DND-41 (cell line): ENCODE measurements at regions not wholly inside any gene's neighbourhood (a gene's known extent, or its start where the extent isn't known, plus 50 kb on each side); places are given as distances from the start of the nearest gene placed in this dataset.

Experiments
- CTCF ChIP-seq: IDR thresholded peaks from 2 replicates; pipeline ENCODE4 v1.5.1; 2012; ENCODE audit warnings: borderline replicate concordance, low read length, moderate library complexity, mild to moderate bottlenecking; ENCODE audit not compliant: poor library complexity, severe bottlenecking; ENCODE audit errors: extremely low read depth
- EZH2 ChIP-seq: IDR thresholded peaks from 3 replicates; pipeline ENCODE4 v1.6.1; 2012; ENCODE audit warnings: borderline replicate concordance, low read depth, mild to moderate bottlenecking, moderate library complexity, low read length, inconsistent platforms; ENCODE audit not compliant: severe bottlenecking

- TF ChIP-seq CTCF, result no peak
- TF ChIP-seq EZH2, result no peak
Observed at GRCh38 chr13:21999666-22000065, 328.8 kb downstream of the FGF9 start.
